ENCODE measurements at regions not wholly inside any gene's neighbourhood (a gene's known extent, or its start where the extent isn't known, plus 50 kb on each side); places are given as distances from the start of the nearest gene placed in this dataset.

DNA sequence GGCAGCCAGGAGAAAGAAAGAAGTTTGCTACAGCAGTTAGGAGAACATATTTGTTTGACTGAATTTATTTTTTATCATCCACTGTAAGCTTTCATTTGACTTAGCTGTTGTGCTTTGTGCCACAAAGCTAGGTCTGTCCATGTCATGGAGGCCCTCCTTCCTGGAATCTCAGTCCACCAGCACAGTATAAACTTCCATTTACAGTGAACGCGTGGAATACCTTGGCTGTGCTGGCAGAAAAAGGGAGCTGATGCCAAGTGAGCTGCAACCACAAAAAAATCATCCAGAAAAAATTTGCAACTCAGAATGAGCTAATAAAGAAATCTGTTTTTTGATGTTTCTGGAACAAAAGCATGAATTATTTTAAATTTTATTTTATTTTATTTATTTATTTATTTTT is 72.6 kb downstream of the ATP6V1G3 start:
- H3K23me2 ChIP-seq (ENCODE audit: low read depth, low read length), result no peaks in the 10 kb centered on the region
- TF ChIP-seq EGR1 (IDR thresholded peaks at IDR 0.05; ENCODE audit: borderline replicate concordance, low read depth, low read length), result no peak
- no peak for TF ChIP-seq PHF8 (conservative IDR thresholded peaks at IDR 0.05; ENCODE audit: low read depth, low read length)
- POLR2A ChIA-PET (ENCODE audit: partially characterized antibody), result no interaction called here

More for the DNA sequence above, 72.6 kb downstream of the ATP6V1G3 start:
- Histone ChIP-seq H3K79me2 (ENCODE audit: control insufficient read depth in 1 of 2, insufficient read depth in 2 of 2, low read length in 2 of 2) (no peaks in the 10 kb centered on the region), H3K18ac (ENCODE audit: extremely low read depth, low read length) (no peak overlapping the region), H3K9ac (replicated peaks in 1 of 4; ENCODE audit: extremely low read depth in 1 of 4, low read depth in 3 of 4, low read length in 3 of 4) (no peak overlapping the region), H3K4ac (replicated peaks; ENCODE audit: insufficient read length, low read depth, low read length) (no peak overlapping the region), H4K8ac (ENCODE audit: extremely low read depth, insufficient read depth, low read length) (no peak overlapping the region), H3K23ac (ENCODE audit: insufficient read length) (no peak overlapping the region), H4K91ac (replicated peaks; ENCODE audit: insufficient read length, low read length) (no peak overlapping the region), H3K56ac (replicated peaks; ENCODE audit: insufficient read length, low read depth, low read length) (no peak overlapping the region), H3K27ac (ENCODE audit: low read depth, low read length) (no peak overlapping the region), H2AFZ (ENCODE audit: low read length) (0 out of 2 replicates have a peak overlapping the region, but pooled peaks have one; percentile 79), H3K27me3 (replicated peaks in 1 of 4; ENCODE audit: control insufficient read depth in 3 of 4, extremely low read depth in 1 of 4, insufficient read depth in 3 of 4, low read length in 3 of 4) (no peaks in the 10 kb centered on the region), H2BK5ac (ENCODE audit: low read depth, low read length) (no peak overlapping the region), H2BK20ac (ENCODE audit: low read length) (no peak overlapping the region), H2BK15ac (ENCODE audit: low read length) (no peak overlapping the region), H3K14ac (ENCODE audit: insufficient read length) (no peak overlapping the region), H3K79me1 (ENCODE audit: low read depth, low read length) (no peaks in the 10 kb centered on the region), H3K4me2 (ENCODE audit: insufficient read depth in 1 of 2, low read depth in 2 of 2, low read length in 2 of 2) (no peak overlapping the region), H3K9me3 (ENCODE audit: insufficient read depth in 2 of 2, low read depth in 1 of 2, low read length in 1 of 2) (no peaks in the 10 kb centered on the region), H3K4me3 (ENCODE audit: extremely low read depth in 1 of 4, insufficient read depth in 2 of 4, low read depth in 3 of 4, low read length in 4 of 4) (no peak overlapping the region), H4K5ac (ENCODE audit: insufficient read length, low read depth, low read length) (no peak overlapping the region), H2BK12ac (ENCODE audit: low read depth, low read length) (no peak overlapping the region), H4K20me1 (replicated peaks in 1 of 2; ENCODE audit: control insufficient read depth in 1 of 2, insufficient read depth in 2 of 2, low read length in 2 of 2) (no peaks in the 10 kb centered on the region), H3K36me3 (ENCODE audit: control insufficient read depth in 2 of 4, insufficient read depth in 4 of 4, low read length in 3 of 4) (no peaks in the 10 kb centered on the region), H2BK120ac (replicated peaks; ENCODE audit: low read depth, low read length) (no peak overlapping the region), H2AK5ac (ENCODE audit: low read depth, low read length) (no peak overlapping the region), H3K4me1 (replicated peaks in 1 of 4; ENCODE audit: control insufficient read depth in 3 of 4, insufficient read depth in 4 of 4, low read length in 3 of 4) (no peaks in the 10 kb centered on the region)
- CTCF ChIA-PET (ENCODE audit: partially characterized antibody), result interaction anchor here (0.6 to 5.1 kb wide), 7 partner anchors 11 to 553 kb away, joined by 3 to 26 read pairs (median 5); no protein-coding TSS in a partner anchor
- 98% methylated on average over 2 of the region's 2 CpGs; no CpG with 5 or more reads in 1 of the 2 experiments for WGBS, 2 experiments (ENCODE audit: extremely low coverage in 1 of 2, insufficient coverage in 1 of 2, insufficient read length in 1 of 2, insufficient replicate concordance in 2 of 2, low coverage in 1 of 2, low lambda C conversion rate in 2 of 2, missing lambda C conversion rate in 1 of 2)
- DNase-seq (ENCODE audit: low read depth in 1 of 2, low spot score in 2 of 2) (no peak), FAIRE-seq (no peak)

Data from H1 (cell line).